ENCODE measurements at regions not wholly inside any gene's neighbourhood (a gene's known extent, or its start where the extent isn't known, plus 50 kb on each side); places are given as distances from the start of the nearest gene placed in this dataset.

GRCh38 chr13:104831831-104832230 lies 1703.6 kb downstream of the EFNB2 start:
- no peak for DNase-seq (ENCODE audit: low spot score in 2 of 2)
- no peak for FAIRE-seq

GRCh38 chr13:104823709-104824108 lies 1711.8 kb downstream of the EFNB2 start:
- FAIRE-seq: no peak
- DNase-seq (ENCODE audit: low spot score in 2 of 2): no peak

- FAIRE-seq (no peak), DNase-seq (ENCODE audit: low spot score in 2 of 2) (no peak)
Measured at GRCh38 chr13:104823071-104823470, 1712.4 kb downstream of the EFNB2 start.

GRCh38 chr13:104817271-104817670 lies 1718.2 kb downstream of the EFNB2 start:
- no peak for DNase-seq (ENCODE audit: low spot score in 2 of 2)
- no peak for FAIRE-seq

- FAIRE-seq (no peak), DNase-seq (ENCODE audit: low spot score in 2 of 2) (no peak)
Measured at GRCh38 chr13:104816726-104817125, 1718.7 kb downstream of the EFNB2 start.

- DNase-seq (ENCODE audit: low spot score in 2 of 2) (no peak), FAIRE-seq (no peak)
Measured at GRCh38 chr13:104810242-104810641, 1725.2 kb downstream of the EFNB2 start.

- FAIRE-seq (no peak), DNase-seq (ENCODE audit: low spot score in 2 of 2) (no peak)
Measured at GRCh38 chr13:104809483-104809882, 1726.0 kb downstream of the EFNB2 start.

GRCh38 chr13:104805346-104805745 lies 1730.1 kb downstream of the EFNB2 start:
- FAIRE-seq (no peak), DNase-seq (ENCODE audit: low spot score in 2 of 2) (no peak)

GRCh38 chr13:104799152-104799551 lies 1732.9 kb upstream of the SLC10A2 start:
- FAIRE-seq: no peak
- no peak for DNase-seq (ENCODE audit: low spot score in 2 of 2)

- no peak for FAIRE-seq
- no peak for DNase-seq (ENCODE audit: low spot score in 2 of 2)
Measured at GRCh38 chr13:104798486-104798885, 1732.3 kb upstream of the SLC10A2 start.

- no peak for FAIRE-seq
- no peak for DNase-seq (ENCODE audit: low spot score in 2 of 2)
Measured at GRCh38 chr13:104796581-104796980, 1730.4 kb upstream of the SLC10A2 start.

- DNase-seq (ENCODE audit: low spot score in 2 of 2) (no peak), FAIRE-seq (no peak)
Measured at GRCh38 chr13:104785952-104786351, 1719.7 kb upstream of the SLC10A2 start.

GRCh38 chr13:104784891-104785290 lies 1718.7 kb upstream of the SLC10A2 start:
- no peak for DNase-seq (ENCODE audit: low spot score in 2 of 2)
- FAIRE-seq: no peak

GRCh38 chr13:104782741-104783140 lies 1716.5 kb upstream of the SLC10A2 start:
- no peak for FAIRE-seq
- DNase-seq (ENCODE audit: low spot score in 2 of 2): no peak

GRCh38 chr13:104779311-104779993 lies 1713.2 kb upstream of the SLC10A2 start:
- DNase-seq (ENCODE audit: low spot score in 2 of 2) (no peak), FAIRE-seq (no peak)

GRCh38 chr13:104773775-104774174 lies 1707.6 kb upstream of the SLC10A2 start:
- DNase-seq (ENCODE audit: low spot score in 2 of 2) (no peak), FAIRE-seq (no peak)

- DNase-seq (ENCODE audit: low spot score in 2 of 2) (no peak), FAIRE-seq (no peak)
Measured at GRCh38 chr13:104769545-104769944, 1703.3 kb upstream of the SLC10A2 start.

- DNase-seq (ENCODE audit: low spot score in 2 of 2) (no peak), FAIRE-seq (no peak)
Measured at GRCh38 chr13:104766319-104766718, 1700.1 kb upstream of the SLC10A2 start.

GRCh38 chr13:104764600-104764999 lies 1698.4 kb upstream of the SLC10A2 start:
- DNase-seq (ENCODE audit: low spot score in 2 of 2) (no peak), FAIRE-seq (no peak)

GRCh38 chr13:104759069-104759468 lies 1692.9 kb upstream of the SLC10A2 start:
- FAIRE-seq (no peak), DNase-seq (ENCODE audit: low spot score in 2 of 2) (no peak)

- DNase-seq (ENCODE audit: low spot score in 2 of 2) (no peak), FAIRE-seq (no peak)
Measured at GRCh38 chr13:104757712-104758111, 1691.5 kb upstream of the SLC10A2 start.

GRCh38 chr13:104750377-104750776 lies 1684.2 kb upstream of the SLC10A2 start:
- FAIRE-seq: no peak
- DNase-seq (ENCODE audit: low spot score in 2 of 2): no peak

Data from frontal cortex (tissue), 3 donors.